Tibial nerve (tissue), 4 donors: ENCODE measurements at regions not wholly inside any gene's neighbourhood (a gene's known extent, or its start where the extent isn't known, plus 50 kb on each side); places are given as distances from the start of the nearest gene placed in this dataset.

Source experiments
- CTCF ChIP-seq, 5 experiments: fragments of 200-600 bp in 3 of 5; fragments of 450-650 bp in 2 of 5; sonication (generic) in 3 of 5; IDR thresholded peaks; one replicate each; pipeline ENCODE4 v1.5.1; 2016 to 2019; ENCODE audit warnings: antibody characterized with exemption in 5 of 5, mild to moderate bottlenecking in 3 of 5, moderate library complexity in 2 of 5
- EP300 ChIP-seq, 2 donors: sonication (generic); formaldehyde crosslinking; IDR thresholded peaks; one replicate each; pipeline ENCODE4 v1.6.1; 2017; ENCODE audit warnings: antibody characterized with exemption in 2 of 2, mild to moderate bottlenecking in 1 of 2

GRCh38 chr9:74120470-74120869 lies 376.7 kb upstream of the RORB start:
- no peak for TF ChIP-seq CTCF (IDR thresholded peaks at IDR 0.05)
- TF ChIP-seq EP300 (IDR thresholded peaks at IDR 0.05), result no peak
